GM21786 (cell line): ENCODE measurements at regions not wholly inside any gene's neighbourhood (a gene's known extent, or its start where the extent isn't known, plus 50 kb on each side); places are given as distances from the start of the nearest gene placed in this dataset.

ENCODE experiments used
- ATAC-seq: cut with Tn5 transposase; IDR thresholded peaks from one replicate; pipeline ENCODE4 v1.9.1; 2021; ENCODE audit not compliant: unreplicated experiment

DNA sequence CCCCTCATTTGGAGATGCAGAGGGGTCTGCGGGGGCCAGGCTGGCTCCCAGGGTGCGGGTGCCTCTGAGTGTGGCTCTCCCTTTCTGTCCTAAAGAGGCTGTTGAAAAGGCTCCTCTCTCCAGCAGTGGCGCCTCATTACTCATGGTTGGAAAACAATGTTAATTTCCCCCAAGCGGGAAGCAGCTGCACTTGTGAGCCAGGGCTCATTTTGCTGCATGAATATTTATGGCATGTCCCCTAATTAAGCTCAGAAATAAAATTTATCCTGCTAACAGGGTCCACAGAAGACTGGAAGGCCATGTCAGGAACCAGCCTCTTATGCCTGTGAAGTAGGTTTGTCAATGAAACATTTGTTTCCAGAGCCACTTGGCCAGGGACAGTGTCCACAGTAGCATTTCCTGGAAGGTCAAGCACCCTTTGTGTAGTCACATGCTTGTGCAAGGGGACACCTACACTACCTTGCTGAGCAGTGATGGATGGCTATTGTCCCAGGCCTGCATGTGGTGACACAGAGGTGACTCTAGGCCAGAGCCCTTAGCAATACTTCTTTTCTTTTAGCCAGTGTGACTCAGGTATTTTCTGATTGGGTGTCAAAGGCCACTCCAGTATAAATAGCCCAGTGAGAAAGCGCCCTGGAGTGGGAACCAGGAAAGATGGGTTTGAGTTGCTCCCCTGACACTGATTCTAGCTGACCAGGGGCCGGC lies 259.0 kb downstream of the FOXD2 start:
- ATAC-seq = no peak

DNA sequence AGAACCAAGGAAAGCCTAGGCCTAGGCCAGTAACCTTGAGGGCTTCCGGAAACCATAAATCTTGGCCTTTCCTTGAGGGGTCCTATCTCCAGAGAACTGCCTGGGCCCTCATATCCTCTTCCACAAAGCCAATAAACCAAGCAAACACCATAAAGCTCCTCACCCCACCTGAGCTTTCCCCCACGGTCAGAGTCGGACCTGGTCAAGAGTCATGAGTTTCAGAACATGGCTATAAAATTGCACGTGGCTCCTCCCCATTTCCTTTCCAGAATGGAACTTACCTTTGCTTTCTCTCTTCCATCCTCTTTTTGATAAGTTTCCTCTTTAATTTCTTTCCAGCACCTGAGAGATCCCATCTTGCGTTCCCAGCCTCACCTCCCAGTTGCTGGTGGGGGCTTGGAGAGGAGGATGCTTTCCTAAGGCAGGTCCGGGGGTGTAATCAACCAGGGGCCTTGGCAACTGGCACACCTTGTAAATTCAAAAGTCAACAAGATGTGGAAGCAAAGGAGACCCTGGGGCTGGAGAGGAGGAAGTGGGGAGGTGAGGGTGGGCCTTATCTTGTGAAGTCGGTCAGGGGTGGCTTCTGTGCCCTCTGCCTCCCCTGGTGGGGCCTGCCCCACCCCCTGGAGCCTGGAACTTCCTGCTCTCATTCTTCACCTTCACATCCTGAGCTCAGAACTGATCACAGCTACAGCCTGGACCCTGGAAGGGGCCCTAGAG lies 259.9 kb downstream of the FOXD2 start:
- ATAC-seq = no peak

DNA sequence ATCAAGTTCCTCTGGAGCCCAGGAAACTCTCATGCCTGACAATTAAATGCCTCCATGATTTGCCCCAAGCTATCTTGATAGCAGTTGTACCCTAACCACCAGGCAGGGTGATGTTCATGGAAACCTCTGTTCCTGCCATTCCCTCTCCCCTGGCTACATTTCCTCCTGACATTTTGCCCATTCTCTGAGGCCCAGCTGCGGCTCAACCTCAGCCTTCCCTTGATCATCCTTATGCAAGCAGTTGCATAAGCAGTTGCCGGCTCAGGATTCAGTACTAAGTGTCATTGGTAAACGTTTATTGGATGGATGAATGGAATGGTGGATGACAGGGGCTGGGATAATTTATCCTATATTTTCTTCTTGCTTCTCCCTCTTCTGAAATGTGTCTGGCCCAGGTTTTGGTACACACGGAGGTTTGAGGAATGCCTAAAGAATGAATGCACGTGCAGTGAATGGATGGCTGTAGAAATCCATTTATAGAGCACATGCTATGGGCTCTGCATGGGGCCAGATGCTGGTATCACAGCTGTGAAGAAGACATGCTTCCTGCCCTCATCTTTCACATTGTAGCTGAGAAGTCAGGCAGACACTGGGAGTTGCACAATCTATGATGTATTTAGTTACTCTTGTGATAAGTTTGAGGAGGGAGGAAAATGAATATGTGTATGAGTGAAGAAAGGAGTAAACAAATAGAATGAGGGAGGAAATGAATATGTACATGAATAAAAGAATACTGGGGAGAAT lies 261.8 kb downstream of the FOXD2 start:
- ATAC-seq = no peak

DNA sequence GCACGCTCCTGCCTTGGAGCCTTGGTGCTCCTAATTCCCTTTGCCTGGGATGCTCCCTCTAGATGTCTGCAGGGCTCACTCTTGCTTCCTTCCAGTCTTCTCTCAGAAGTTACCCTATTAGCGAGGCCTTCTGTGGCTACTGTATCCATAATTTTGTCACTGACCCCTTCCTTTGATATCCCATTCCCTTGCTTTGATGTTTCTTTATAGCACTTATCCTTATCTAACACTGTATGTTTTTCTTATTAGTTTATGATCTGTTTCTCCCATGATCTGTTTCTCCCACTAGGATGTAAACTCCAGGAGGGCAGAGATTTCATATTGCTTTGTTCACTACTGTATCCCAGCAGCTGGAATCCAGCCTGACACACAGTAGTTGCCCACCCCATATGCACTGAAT lies 263.4 kb downstream of the FOXD2 start:
- ATAC-seq = no peak

DNA sequence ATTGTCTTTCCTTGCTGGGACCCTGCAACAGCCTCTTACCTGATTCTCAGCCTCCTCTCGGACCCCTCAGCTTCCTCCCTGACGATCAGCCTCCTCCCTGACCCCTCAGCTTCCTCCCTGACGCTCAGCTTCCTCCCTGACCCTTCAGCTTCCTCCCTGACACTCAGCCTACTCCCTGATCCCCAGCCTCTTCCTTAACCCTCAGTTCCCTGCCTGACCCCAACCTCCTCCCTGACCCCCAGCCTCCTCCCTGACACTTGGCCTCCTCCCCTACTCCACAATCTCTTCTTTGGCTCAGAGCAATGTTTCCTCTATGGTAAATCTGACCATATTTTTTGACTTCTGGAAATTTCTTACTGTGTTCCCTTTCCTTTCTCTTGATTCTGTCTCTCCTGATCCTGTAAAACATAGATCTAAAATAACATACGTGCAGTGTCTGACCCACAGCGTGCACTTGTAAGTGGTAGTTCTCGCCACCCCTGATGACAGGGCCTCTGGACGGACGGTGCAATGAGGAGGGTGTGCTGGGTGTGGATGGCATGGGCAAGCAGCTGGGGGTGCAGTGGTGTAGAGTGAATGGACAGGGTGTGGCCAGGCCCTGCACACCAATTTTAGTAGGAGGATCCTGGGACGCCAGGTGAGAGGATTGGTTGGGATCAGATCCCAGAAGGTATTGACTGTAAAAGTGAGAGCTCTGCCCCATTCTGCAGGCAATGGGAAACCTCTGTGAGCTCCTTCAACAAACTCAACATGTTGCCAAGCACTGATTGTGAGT lies 264.1 kb downstream of the FOXD2 start:
- no peak for ATAC-seq

DNA sequence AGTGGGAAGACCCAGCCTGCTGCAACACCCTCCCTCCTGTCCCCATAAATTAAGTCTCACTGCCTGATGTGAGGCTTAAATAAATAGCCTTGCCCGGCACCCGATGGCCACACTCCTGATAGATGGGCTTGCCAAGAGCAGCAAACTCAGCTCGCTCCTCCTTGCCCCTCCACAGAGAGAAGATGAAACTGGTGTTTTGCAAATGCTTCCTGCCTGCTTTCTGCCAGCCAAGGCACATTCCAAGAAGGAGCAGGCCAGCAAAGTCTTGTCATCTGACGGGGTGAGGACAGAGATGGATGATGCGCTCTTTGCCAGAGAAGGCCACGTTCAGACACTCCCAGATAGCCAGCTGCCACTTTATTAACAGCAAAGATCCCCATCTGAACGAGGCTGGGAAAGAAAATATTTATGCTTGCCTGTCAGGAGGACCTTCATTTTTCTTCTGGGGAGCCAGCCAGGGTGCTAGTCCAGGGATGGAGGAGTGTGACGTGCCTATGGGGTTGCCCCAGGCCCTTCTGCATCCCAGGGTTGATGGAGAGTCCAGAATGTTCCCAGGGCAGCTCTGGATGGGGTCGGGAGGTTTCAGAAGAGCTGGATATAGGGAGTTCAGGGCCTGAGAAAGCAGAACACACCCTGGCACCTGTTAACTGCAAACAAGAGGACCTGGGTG lies 265.4 kb downstream of the FOXD2 start:
- ATAC-seq = no peak

DNA sequence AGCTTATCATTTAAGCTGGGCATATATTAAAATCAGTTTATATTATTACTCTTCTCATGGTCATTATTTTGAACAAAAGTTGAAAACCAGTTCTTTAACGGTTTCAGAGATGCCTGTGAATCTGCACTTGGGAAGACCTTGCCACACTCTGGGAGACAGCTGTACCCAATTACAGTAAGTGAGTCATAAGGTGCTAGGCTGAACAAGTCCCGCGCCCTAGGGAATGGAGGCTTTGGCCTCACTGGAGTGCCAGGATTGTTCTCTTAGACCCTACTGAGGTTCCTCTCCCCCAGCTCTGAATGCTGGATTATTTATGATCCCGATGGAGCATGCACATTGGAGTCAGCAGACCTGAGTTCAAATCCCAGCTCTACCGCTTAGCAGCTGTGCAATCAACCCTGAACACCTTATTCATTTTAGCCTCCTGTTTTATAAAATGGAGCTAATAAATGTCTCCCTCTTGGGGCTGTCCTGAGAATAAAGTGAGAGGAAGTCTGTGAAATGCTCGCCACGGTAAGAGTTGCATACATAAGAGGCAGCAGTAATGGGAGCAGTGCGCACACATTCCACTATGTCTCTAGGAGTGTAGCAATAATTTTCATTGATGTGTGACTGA lies 266.2 kb downstream of the FOXD2 start:
- ATAC-seq = no peak

DNA sequence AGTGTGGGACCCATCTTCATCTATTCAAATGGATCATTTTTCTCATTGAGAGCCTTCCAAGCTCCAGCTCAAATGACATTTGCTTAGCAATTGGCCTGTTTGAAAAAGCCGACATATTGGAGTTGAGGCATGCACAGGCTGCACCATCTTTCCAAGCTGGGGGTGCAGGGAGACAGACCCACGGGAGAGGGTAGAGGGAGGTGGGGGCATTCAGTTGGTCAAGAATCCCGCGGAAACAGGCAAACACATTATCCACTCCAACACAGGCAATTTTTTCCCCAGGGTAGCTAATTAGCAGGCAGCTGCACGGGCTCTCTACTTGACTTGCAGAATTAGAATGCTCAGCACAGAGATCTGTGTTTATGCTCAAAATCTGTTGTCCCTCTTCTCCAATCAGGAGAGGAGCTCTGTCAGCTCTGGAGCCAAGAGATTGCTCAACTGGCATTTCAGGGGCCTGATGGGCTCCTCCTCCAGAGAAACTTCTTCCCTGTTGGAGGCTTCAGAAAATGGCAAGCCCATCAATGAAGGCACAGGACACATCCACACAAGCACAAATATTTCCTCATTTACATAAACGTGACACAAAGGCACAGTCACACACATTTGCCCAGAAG lies 267.8 kb downstream of the FOXD2 start:
- no peak for ATAC-seq

DNA sequence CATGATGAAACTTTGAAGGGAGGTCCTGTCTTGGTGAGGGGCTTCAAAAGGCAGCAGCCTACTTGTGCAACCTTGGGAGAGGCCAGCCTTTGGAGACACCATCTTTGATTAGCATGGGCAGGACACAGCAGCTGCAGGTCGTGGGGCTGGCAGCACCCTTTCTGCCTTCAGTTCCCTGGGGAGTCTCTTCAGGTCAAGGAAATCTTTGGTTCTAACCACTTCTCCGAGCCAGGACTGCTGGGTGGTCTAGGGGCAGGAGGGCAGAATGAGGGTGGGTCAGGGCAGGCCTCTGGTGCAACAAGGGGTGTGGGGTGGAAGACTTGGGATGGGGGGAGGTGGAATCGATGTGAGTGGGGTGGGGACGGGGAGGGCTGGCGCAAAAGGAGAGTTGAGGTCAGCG lies 269.7 kb downstream of the FOXD2 start:
- no peak for ATAC-seq

DNA sequence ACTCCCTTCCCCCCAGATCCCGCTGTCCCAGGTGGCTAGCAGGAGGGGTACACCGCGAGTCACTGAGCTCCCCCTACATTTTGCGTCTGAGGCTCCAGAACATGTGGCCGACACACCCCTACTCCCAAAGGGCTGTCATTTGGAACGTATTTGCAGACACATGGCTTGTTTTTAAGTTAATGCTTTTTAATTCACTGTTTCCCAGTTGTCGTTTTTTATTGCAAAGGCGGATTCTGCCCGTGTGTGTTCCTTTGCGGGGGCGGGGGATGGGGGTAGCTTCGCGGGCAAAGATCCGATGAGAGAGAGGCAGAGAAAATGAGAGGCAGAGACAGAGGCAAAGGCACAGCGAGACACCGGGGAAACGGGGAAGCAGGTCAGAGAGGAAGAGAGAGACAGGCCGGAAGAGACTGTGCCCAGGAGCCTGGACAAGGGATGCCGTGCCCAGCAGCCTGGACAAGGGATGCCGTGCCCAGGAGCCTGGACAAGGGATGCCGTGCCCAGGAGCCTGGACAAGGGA lies 270.2 kb downstream of the FOXD2 start:
- ATAC-seq = no peak

DNA sequence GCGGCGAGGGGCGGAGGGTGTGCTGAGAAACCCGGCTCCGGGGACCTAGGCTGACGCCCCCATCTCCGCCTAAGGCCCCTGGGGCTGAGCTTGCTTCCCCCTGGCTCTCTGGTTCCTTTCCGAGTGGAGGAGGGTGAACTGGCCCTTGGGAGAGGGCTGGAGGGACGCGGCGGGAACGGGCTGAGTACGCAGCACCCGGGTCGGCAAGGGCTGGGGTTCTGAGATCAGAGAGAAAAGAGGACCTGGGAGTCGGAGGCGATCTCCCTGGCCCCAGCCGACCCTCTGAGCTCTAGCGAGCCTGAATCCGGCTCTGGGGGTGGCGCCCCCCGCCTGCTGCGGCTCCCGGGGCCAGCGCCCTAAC lies 270.8 kb downstream of the FOXD2 start:
- no peak for ATAC-seq

DNA sequence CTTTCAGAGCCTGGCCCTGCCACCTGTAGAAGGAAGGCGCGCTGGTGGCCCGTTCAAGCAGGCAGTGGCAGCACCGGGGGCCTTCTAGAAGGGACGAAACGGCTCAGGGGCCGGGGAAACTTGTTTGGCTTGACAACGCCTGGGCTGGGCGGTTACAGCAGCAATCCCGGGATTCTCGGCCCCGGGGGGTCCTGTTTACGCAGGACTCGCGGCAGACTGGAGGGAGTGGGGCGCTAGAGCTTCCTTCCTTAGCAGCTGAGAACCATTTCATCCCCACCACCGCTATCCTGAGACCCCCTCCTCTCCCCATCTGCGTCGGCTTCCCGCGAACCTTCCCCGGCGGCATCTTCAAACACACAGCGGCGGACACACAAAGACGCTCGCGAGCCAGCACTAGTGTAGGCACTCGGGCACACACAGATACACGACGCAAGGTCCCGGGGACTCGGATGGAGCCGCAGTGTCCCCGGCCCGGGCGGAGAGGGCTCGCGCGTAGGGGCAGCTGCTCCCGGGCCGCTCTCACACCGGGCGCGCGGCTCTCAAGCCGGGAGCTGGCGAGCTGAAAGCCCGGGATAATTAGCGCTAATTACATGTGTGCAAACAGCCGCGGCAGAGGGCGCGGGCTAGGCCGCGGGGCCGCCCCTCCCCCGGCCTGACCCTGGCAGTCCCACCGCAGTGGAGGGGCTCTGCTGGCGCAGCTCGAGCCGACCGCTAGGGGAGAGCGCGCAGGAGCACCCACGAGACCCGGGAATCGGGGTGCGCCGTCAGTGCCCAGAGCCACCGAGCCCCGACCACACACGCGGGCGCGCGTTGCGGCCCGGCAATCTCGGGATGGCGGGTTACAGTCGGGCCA lies 271.4 kb downstream of the FOXD2 start:
- ATAC-seq = no peak

DNA sequence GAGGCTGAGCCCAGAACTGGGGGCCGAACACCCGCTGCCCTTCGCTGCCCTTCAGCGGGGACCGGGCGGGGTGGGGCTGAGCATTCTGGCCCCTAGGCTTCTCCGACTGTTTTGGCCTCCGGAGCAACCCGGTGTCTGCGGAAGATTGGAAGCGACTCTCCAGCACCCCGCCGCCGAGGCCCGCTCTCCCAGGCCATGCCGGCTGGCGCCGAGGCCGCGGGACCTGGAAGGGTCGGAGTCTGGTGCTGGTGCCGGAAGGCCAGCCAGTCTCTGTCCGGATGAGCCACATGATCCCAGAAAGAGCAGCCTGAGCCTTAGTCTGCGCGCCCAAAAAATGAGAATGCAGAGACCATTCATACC lies 272.0 kb downstream of the FOXD2 start:
- no peak for ATAC-seq

DNA sequence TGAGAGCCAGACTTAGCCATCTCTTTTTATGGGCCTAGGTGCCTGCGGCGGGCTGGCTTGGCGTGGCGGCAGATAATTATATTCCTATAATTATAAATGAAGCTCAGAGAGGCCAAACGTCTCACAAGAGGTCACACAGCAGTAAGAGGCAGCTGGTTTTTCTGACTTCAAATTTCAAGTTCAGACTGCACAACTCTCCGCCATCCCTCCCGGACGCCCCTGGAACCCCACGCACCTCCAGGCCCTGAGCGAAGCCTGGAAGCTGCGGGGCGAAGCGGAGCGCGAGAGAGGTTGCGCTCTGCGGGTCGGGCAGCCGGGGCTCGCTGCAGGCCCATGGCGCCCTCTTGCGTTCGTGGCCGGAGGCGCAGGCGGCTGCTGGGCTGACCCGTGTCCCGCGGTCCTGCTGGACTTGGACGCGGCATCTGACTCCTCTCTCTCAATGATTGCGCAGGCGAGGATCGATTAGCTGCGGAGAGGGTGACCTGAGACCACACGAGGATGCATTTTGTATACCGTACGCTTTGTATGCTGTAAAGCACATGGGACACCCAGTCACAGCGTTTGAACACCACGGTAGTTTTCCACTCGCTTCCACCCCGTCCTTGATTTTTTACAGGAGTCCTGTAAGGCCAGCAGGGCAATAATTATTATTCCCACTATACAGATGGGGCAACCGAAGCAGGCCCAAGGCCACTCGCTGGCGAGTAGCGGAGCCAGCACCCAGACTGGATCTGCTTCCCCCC lies 272.7 kb downstream of the FOXD2 start:
- peak; percentile 61 for ATAC-seq
